GM12875 (cell line): ENCODE measurements at regions not wholly inside any gene's neighbourhood (a gene's known extent, or its start where the extent isn't known, plus 50 kb on each side); places are given as distances from the start of the nearest gene placed in this dataset.

Experiments used
- H3K4me3 ChIP-seq: one replicate; pipeline ENCODE4 v1.5.1; 2011; ENCODE audit warnings: low read depth, low read length, control low read depth
- CTCF ChIP-seq: IDR thresholded peaks from 2 replicates; pipeline ENCODE4 v1.5.1; 2011; ENCODE audit warnings: low read depth, mild to moderate bottlenecking, control low read depth, inconsistent platforms, low read length, moderate library complexity, borderline replicate concordance; ENCODE audit not compliant: insufficient read depth

GRCh38 chr9:89715881-89716280, 111.1 kb downstream of the GADD45G start:
- TF ChIP-seq CTCF = no peak
- H3K4me3 ChIP-seq = no peak overlapping the region

- H3K4me3 ChIP-seq = no peak overlapping the region
- no peak for TF ChIP-seq CTCF
These were observed 111.7 kb downstream of the GADD45G start for GRCh38 chr9:89716559-89716958.

- no peak overlapping the region for H3K4me3 ChIP-seq
- TF ChIP-seq CTCF = no peak
These were observed 113.4 kb downstream of the GADD45G start for GRCh38 chr9:89718176-89718575.

- TF ChIP-seq CTCF = no peak
- H3K4me3 ChIP-seq = no peak overlapping the region
These were observed 113.8 kb downstream of the GADD45G start for GRCh38 chr9:89718651-89719050.

- no peak overlapping the region for H3K4me3 ChIP-seq
- TF ChIP-seq CTCF = no peak
These were observed 114.4 kb downstream of the GADD45G start for GRCh38 chr9:89719202-89719601.

- H3K4me3 ChIP-seq = no peak overlapping the region
- TF ChIP-seq CTCF = no peak
These were observed 115.9 kb downstream of the GADD45G start for GRCh38 chr9:89720696-89721175.

GRCh38 chr9:89721176-89721700, 116.4 kb downstream of the GADD45G start:
- no peak for TF ChIP-seq CTCF
- H3K4me3 ChIP-seq = no peak overlapping the region
